GM12878 (cell line): ENCODE measurements at regions not wholly inside any gene's neighbourhood (a gene's known extent, or its start where the extent isn't known, plus 50 kb on each side); places are given as distances from the start of the nearest gene placed in this dataset.

Experiments
- ATAC-seq: fragments of 200-7000 bp; cut with Tn5 transposase; 3 replicates; pipeline ENCODE4 v1.9.1; 2020; ENCODE audit warnings: mild to moderate bottlenecking, moderate library complexity
- BruUV-seq: library from RNA; stranded (reverse); fragments of 400-500 nt; replicated peaks from 2 replicates; lab custom pipeline; 2021; lab: Mats Ljungman, UMichigan
- CTCF ChIA-PET: fragments of 300-600 bp; sonication (Branson Sonifier 250); formaldehyde crosslinking; extraction: SDS; loops from one replicate; lab custom pipeline; 2021; ENCODE audit warnings: inconsistent platforms; lab: Yijun Ruan, JAX
- POLR2A ChIA-PET: fragments of 350-600 bp; formaldehyde crosslinking; extraction: SDS; loops from one replicate; lab custom pipeline; 2021; ENCODE audit warnings: inconsistent platforms; lab: Charles Lee
- RAD21 ChIA-PET: fragments of 300-600 bp; sonication (Branson Sonifier 250); formaldehyde crosslinking; loops from one replicate; lab custom pipeline; 2023; ENCODE audit warnings: antibody characterized with exemption; ENCODE audit not compliant: unreplicated experiment; lab: Charles Lee
- SMC1A ChIA-PET: fragments of 300-600 bp; sonication (Branson Sonifier 250); formaldehyde crosslinking; loops from one replicate; lab custom pipeline; 2023; ENCODE audit not compliant: unreplicated experiment, uncharacterized antibody; lab: Charles Lee
- DNase-seq: peaks from one replicate; pipeline ENCODE4 v3.0.0-alpha.2; 2011; ENCODE audit warnings: low read depth, low spot score
- FAIRE-seq: peaks from 3 replicates; lab custom pipeline; 2011; peaks lifted over from hg19 to GRCh38; lab: Jason Lieb, UNC
- H2AFZ ChIP-seq: 2 replicates; pipeline ENCODE4 v1.6.0; 2011; ENCODE audit warnings: low read depth, low read length, control low read depth; ENCODE audit not compliant: control insufficient read depth
- H3K27ac ChIP-seq: 2 replicates; pipeline ENCODE4 v1.5.1; 2011; ENCODE audit warnings: control low read depth; ENCODE audit not compliant: control insufficient read depth, insufficient read depth
- H3K27me3 ChIP-seq, 2 experiments: replicated peaks in 1 of 2; 2 replicates each; pipeline versions ENCODE4 v1.6.0 to v1.6.1; 2011; ENCODE audit warnings: low read length in 1 of 2; ENCODE audit not compliant: control insufficient read depth in 2 of 2, insufficient read depth in 2 of 2
- H3K36me3 ChIP-seq, 2 experiments: 2 replicates each; pipeline ENCODE4 v1.5.1; 2011; ENCODE audit warnings: low read length in 1 of 2; ENCODE audit not compliant: control insufficient read depth in 2 of 2, insufficient read depth in 2 of 2
- H3K4me1 ChIP-seq: 2 replicates; pipeline ENCODE4 v1.6.1; 2011; ENCODE audit warnings: mild to moderate bottlenecking, low read length, moderate library complexity, mixed read lengths; ENCODE audit not compliant: control insufficient read depth, insufficient read depth
- H3K4me2 ChIP-seq: 2 replicates; pipeline ENCODE4 v1.6.0; 2011; ENCODE audit warnings: control low read depth; ENCODE audit not compliant: control insufficient read depth, insufficient read depth
- H3K4me3 ChIP-seq: fragments of 200-600 bp; sonication (generic); 2 replicates; pipeline ENCODE4 v1.5.1; 2016
- H3K79me2 ChIP-seq: 2 replicates; pipeline ENCODE4 v1.6.0; 2011; ENCODE audit warnings: low read length; ENCODE audit not compliant: control insufficient read depth, insufficient read depth
- H3K9ac ChIP-seq: 2 replicates; pipeline ENCODE4 v1.8.0; 2011; ENCODE audit warnings: low read length, control low read depth, mixed read lengths; ENCODE audit not compliant: control insufficient read depth, insufficient read depth
- H3K9me3 ChIP-seq: replicated peaks from 3 replicates; pipeline ENCODE4 v1.5.1; 2011; ENCODE audit warnings: mild to moderate bottlenecking, low read length; ENCODE audit not compliant: control insufficient read depth, insufficient read depth
- H4K20me1 ChIP-seq: 2 replicates; pipeline ENCODE4 v1.6.0; 2011; ENCODE audit not compliant: control insufficient read depth, insufficient read depth
- ASH2L ChIP-seq: fragments of 300-600, 200-600 bp; sonication (generic); IDR thresholded peaks from 2 replicates; pipeline ENCODE4 v1.6.1; 2017; ENCODE audit warnings: low read depth, mild to moderate bottlenecking, borderline replicate concordance
- BHLHE40 ChIP-seq, 2 experiments: fragments of 450-650 bp in 1 of 2; IDR thresholded peaks; 2 replicates each; pipeline ENCODE4 v1.6.1; 2011 to 2017; ENCODE audit warnings: low read depth in 2 of 2, borderline replicate concordance in 1 of 2, improper control_type of control experiment in 1 of 2, low read length in 1 of 2, mild to moderate bottlenecking in 1 of 2
- BRCA1 ChIP-seq: IDR thresholded peaks from 2 replicates; pipeline ENCODE4 v1.6.1; 2011; ENCODE audit warnings: low read depth, low read length, improper control_type of control experiment
- CBX5 ChIP-seq: sonication (generic); IDR thresholded peaks from 2 replicates; pipeline ENCODE4 v1.6.1; 2016; ENCODE audit warnings: low read depth, moderate library complexity, mild to moderate bottlenecking, inconsistent platforms
- GABPA ChIP-seq: IDR thresholded peaks from 2 replicates; pipeline ENCODE4 v1.6.1; 2014; ENCODE audit warnings: antibody characterized with exemption, low read depth, mild to moderate bottlenecking, inconsistent platforms
- GATAD2B ChIP-seq: fragments of 450-650 bp; conservative IDR thresholded peaks from 2 replicates; pipeline ENCODE4 v1.6.1; 2017; ENCODE audit warnings: low read depth, mild to moderate bottlenecking, moderate library complexity
- HDGF ChIP-seq: fragments of 450-650 bp; IDR thresholded peaks from 2 replicates; pipeline ENCODE4 v1.6.1; 2016; ENCODE audit warnings: antibody characterized with exemption
- MYB ChIP-seq: fragments of 150-350 bp; IDR thresholded peaks from 2 replicates; pipeline ENCODE4 v1.6.1; 2014; ENCODE audit warnings: mild to moderate bottlenecking, low read depth, low read length, borderline replicate concordance
- NFIC ChIP-seq: IDR thresholded peaks from 2 replicates; pipeline ENCODE4 v1.6.1; 2012; ENCODE audit warnings: low read depth, mild to moderate bottlenecking, inconsistent platforms, low read length, moderate library complexity
- SIX5 ChIP-seq: IDR thresholded peaks from 2 replicates; pipeline ENCODE4 v1.6.1; 2011; ENCODE audit warnings: mild to moderate bottlenecking, low read depth, low read length, moderate library complexity; ENCODE audit not compliant: severe bottlenecking
- SREBF2 ChIP-seq: IDR thresholded peaks from 2 replicates; pipeline ENCODE4 v1.6.1; 2012; ENCODE audit warnings: mild to moderate bottlenecking, low read length
- ZNF274 ChIP-seq: IDR thresholded peaks from one replicate; pipeline ENCODE4 v1.8.0; 2011; ENCODE audit not compliant: insufficient read length, insufficient read depth
- ZZZ3 ChIP-seq: IDR thresholded peaks from 2 replicates; pipeline ENCODE4 v1.6.1; 2011; ENCODE audit warnings: low read depth; ENCODE audit not compliant: control insufficient read depth, insufficient read length
- WGBS: methylation state at CpG from one replicate; pipeline ENCODE4 v1.1.6; 2016; ENCODE audit warnings: low lambda C conversion rate; ENCODE audit not compliant: insufficient replicate concordance, insufficient coverage; ENCODE audit errors: missing lambda C conversion rate; 5-methylcytosine and 5-hydroxymethylcytosine counted together
- in situ Hi-C: fragments of 300-500 bp; cut with MboI; formaldehyde crosslinking; loops from 9 replicates; pipeline ENCODE4 v1.14.3; 2018; ENCODE audit warnings: mixed read lengths
- intact Hi-C: fragments of 100-400 bp; cut with micrococcal nuclease; formaldehyde crosslinking; loops from one replicate; pipeline ENCODE4 v1.14.2; 2022; ENCODE audit not compliant: unreplicated experiment
- TF ChIP-seq, protein P1 (sequence below): fragments of 450-650 bp; IDR thresholded peaks from 2 replicates; pipeline ENCODE4 v1.6.1; 2017; ENCODE audit warnings: mild to moderate bottlenecking
- TF ChIP-seq, protein P2 (sequence below): IDR thresholded peaks from 2 replicates; pipeline ENCODE4 v1.6.1; 2011; ENCODE audit warnings: borderline replicate concordance, low read depth, mild to moderate bottlenecking, moderate library complexity, low read length; ENCODE audit not compliant: insufficient read depth, poor library complexity, severe bottlenecking
- TF ChIP-seq, protein P3 (sequence below): fragments of 450-650 bp; IDR thresholded peaks from 2 replicates; pipeline ENCODE4 v1.6.1; 2017; ENCODE audit warnings: mild to moderate bottlenecking, moderate library complexity

DNA sequence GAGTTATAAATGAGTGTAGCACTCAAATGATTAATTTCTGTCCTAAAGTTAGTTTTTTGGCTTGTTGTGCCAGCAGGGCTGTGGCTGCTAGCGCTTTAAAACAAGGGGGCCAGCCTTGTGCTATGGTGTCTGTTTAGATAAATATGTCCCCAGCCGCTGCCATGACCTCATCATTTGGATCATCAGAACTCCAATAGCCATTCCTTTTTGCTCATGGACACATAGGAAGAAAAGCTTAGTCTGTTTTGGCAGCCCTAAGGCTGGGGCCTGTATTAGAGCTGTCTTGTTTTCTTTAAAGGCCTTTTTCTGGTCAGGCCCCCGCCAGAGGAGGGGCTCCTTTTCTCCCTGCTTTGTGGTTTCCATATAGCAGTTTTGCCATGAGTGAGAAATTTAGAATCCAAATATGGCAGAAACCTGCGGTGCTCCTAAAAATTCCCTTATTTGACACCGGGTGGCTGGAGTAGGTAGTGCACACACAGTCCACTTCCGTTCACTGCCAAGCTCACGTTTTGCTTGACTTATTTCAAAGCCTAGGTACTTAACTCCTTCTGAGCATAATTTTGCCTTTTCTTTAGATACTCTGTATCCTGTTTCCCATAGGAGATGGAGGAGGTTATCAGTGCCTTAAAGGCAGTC lies 60.4 kb upstream of the SLC35G4 start (continued):
- TF ChIP-seq, protein P1, sequence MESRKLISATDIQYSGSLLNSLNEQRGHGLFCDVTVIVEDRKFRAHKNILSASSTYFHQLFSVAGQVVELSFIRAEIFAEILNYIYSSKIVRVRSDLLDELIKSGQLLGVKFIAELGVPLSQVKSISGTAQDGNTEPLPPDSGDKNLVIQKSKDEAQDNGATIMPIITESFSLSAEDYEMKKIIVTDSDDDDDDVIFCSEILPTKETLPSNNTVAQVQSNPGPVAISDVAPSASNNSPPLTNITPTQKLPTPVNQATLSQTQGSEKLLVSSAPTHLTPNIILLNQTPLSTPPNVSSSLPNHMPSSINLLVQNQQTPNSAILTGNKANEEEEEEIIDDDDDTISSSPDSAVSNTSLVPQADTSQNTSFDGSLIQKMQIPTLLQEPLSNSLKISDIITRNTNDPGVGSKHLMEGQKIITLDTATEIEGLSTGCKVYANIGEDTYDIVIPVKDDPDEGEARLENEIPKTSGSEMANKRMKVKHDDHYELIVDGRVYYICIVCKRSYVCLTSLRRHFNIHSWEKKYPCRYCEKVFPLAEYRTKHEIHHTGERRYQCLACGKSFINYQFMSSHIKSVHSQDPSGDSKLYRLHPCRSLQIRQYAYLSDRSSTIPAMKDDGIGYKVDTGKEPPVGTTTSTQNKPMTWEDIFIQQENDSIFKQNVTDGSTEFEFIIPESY: no peak

DNA sequence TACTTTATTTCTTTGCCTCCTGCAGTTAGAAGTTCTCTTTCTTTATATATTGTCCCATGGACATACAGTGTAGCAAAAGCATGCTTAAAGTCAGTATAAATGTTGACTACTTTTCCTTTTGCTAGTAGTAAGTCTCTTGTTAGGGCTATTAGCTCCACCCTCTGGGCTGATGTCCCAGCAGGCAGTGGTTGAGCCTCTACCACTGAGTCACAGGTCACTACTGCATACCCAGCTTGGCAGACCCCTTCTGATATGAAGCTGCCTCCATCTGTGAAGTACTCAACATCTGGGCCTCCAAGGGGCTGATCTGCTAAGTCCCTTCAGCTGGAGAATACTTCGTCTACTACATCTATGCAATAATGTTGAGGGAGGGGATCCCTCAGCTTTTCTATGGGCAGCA lies 61.0 kb upstream of the SLC35G4 start:
- Histone ChIP-seq H3K4me1 (no peaks in the 10 kb centered on the region), H4K20me1 (no peaks in the 10 kb centered on the region), H3K9me3 (no peaks in the 10 kb centered on the region; the same call in 2 of the 3 replicates), H3K36me3 (no peaks in the 10 kb centered on the region), H3K27ac (no peak overlapping the region), H3K27me3 (peaks cover 2 to 3% of the 10 kb centered on the region in 2 experiments; a peak in 3 of 4 replicates), H2AFZ (no peak overlapping the region), H3K9ac (no peak overlapping the region), H3K4me2 (no peak overlapping the region), H3K4me3 (no peak overlapping the region), H3K79me2 (no peaks in the 10 kb centered on the region)
- ChIA-PET CTCF (interaction anchor here (0.7 to 0.9 kb wide), 2 partner anchors 21 to 238 kb away, joined by 3 to 4 read pairs; no protein-coding TSS in a partner anchor), RAD21 (no interaction called here), SMC1A (interaction anchor here (1.2 kb wide), 1 partner anchor 210 kb away, joined by 3 read pairs; no protein-coding TSS in a partner anchor), POLR2A (no interaction called here)
- TF ChIP-seq GABPA (no peak), ZZZ3 (no peak), BRCA1 (no peak), HDGF (no peak), ASH2L (no peak), SREBF2 (no peak), NFIC (no peak), BHLHE40 (IDR thresholded peaks at IDR 0.05; ENCODE audit: borderline replicate concordance in 1 of 2, low read depth in 2 of 2, low read length in 1 of 2) (no peak), GATAD2B (no peak), SIX5 (no peak), CBX5 (no peak), ZNF274 (no peak), MYB (no peak)
- TF ChIP-seq, protein P2, sequence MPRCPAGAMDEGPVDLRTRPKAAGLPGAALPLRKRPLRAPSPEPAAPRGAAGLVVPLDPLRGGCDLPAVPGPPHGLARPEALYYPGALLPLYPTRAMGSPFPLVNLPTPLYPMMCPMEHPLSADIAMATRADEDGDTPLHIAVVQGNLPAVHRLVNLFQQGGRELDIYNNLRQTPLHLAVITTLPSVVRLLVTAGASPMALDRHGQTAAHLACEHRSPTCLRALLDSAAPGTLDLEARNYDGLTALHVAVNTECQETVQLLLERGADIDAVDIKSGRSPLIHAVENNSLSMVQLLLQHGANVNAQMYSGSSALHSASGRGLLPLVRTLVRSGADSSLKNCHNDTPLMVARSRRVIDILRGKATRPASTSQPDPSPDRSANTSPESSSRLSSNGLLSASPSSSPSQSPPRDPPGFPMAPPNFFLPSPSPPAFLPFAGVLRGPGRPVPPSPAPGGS: no peak
- TF ChIP-seq, protein P3, sequence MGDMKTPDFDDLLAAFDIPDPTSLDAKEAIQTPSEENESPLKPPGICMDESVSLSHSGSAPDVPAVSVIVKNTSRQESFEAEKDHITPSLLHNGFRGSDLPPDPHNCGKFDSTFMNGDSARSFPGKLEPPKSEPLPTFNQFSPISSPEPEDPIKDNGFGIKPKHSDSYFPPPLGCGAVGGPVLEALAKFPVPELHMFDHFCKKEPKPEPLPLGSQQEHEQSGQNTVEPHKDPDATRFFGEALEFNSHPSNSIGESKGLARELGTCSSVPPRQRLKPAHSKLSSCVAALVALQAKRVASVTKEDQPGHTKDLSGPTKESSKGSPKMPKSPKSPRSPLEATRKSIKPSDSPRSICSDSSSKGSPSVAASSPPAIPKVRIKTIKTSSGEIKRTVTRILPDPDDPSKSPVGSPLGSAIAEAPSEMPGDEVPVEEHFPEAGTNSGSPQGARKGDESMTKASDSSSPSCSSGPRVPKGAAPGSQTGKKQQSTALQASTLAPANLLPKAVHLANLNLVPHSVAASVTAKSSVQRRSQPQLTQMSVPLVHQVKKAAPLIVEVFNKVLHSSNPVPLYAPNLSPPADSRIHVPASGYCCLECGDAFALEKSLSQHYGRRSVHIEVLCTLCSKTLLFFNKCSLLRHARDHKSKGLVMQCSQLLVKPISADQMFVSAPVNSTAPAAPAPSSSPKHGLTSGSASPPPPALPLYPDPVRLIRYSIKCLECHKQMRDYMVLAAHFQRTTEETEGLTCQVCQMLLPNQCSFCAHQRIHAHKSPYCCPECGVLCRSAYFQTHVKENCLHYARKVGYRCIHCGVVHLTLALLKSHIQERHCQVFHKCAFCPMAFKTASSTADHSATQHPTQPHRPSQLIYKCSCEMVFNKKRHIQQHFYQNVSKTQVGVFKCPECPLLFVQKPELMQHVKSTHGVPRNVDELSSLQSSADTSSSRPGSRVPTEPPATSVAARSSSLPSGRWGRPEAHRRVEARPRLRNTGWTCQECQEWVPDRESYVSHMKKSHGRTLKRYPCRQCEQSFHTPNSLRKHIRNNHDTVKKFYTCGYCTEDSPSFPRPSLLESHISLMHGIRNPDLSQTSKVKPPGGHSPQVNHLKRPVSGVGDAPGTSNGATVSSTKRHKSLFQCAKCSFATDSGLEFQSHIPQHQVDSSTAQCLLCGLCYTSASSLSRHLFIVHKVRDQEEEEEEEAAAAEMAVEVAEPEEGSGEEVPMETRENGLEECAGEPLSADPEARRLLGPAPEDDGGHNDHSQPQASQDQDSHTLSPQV: no peak
- ATAC-seq: no peak
- in situ Hi-C loops: no loop called here
- 0% methylated on average over 1 of the region's 1 CpG for WGBS
- intact Hi-C loops: no loop called here
- DNase-seq: no peak
- no peak for FAIRE-seq
- BruUV-seq: no TSS peak
